Activated CD4-positive, alpha-beta T cell treated with anti-CD3 and anti-CD28 coated beads, Interleukin-2, amount 50 U/mL, for 48 hours (primary cell): ENCODE measurements at regions not wholly inside any gene's neighbourhood (a gene's known extent, or its start where the extent isn't known, plus 50 kb on each side); places are given as distances from the start of the nearest gene placed in this dataset.
A peak's percentile ranks its signal among the peaks of the same experiment; 100 is the strongest.
"Not testable (repeated sequence)": the region's sequence is repeated elsewhere in the genome, so short reads cannot be mapped to it uniquely, and the experiment has no call there.

ENCODE experiments used
- DNase-seq, 2 experiments: peaks; one replicate each; pipeline ENCODE4 v3.0.0-alpha.2; 2020

GRCh38 chrX:23458957-23459356 lies 124.3 kb downstream of the PTCHD1 start:
- DNase-seq = not testable (repeated sequence)

GRCh38 chrX:23465105-23465791 lies 130.6 kb downstream of the PTCHD1 start:
- no peak for DNase-seq

- DNase-seq = no peak
Observed at GRCh38 chrX:23465985-23466384, 131.3 kb downstream of the PTCHD1 start.

GRCh38 chrX:23478056-23478455 lies 143.4 kb downstream of the PTCHD1 start:
- no peak for DNase-seq

GRCh38 chrX:23478561-23478960 lies 143.9 kb downstream of the PTCHD1 start:
- no peak for DNase-seq

GRCh38 chrX:23482561-23482960 lies 147.9 kb downstream of the PTCHD1 start:
- DNase-seq = no peak

GRCh38 chrX:23483396-23483795 lies 148.7 kb downstream of the PTCHD1 start:
- no peak for DNase-seq

- peak in 1 of 2 experiments; percentile 2 for DNase-seq
Observed at GRCh38 chrX:23493941-23494374, 159.3 kb downstream of the PTCHD1 start.

- DNase-seq = no peak
Observed at GRCh38 chrX:23494741-23495140, 160.1 kb downstream of the PTCHD1 start.

- DNase-seq = no peak
Observed at GRCh38 chrX:23497919-23498318, 163.3 kb downstream of the PTCHD1 start.

- no peak for DNase-seq
Observed at GRCh38 chrX:23501974-23502373, 165.3 kb upstream of the PRDX4 start.

GRCh38 chrX:23503835-23504539 lies 163.3 kb upstream of the PRDX4 start:
- no peak for DNase-seq

- no peak for DNase-seq
Observed at GRCh38 chrX:23504540-23504884, 162.8 kb upstream of the PRDX4 start.

GRCh38 chrX:23504895-23505294 lies 162.4 kb upstream of the PRDX4 start:
- DNase-seq = no peak

- DNase-seq = no peak
Observed at GRCh38 chrX:23505531-23506303, 161.6 kb upstream of the PRDX4 start.

GRCh38 chrX:23509256-23509655 lies 158.0 kb upstream of the PRDX4 start:
- DNase-seq = no peak

GRCh38 chrX:23511793-23512192 lies 155.5 kb upstream of the PRDX4 start:
- DNase-seq = no peak

GRCh38 chrX:23513121-23513520 lies 154.2 kb upstream of the PRDX4 start:
- DNase-seq = no peak

- DNase-seq = no peak
Observed at GRCh38 chrX:23514082-23514481, 153.2 kb upstream of the PRDX4 start.

- no peak for DNase-seq
Observed at GRCh38 chrX:23515028-23515427, 152.3 kb upstream of the PRDX4 start.

GRCh38 chrX:23523026-23523657 lies 144.2 kb upstream of the PRDX4 start:
- DNase-seq = not testable (repeated sequence)

- no peak for DNase-seq
Observed at GRCh38 chrX:23524467-23524866, 142.8 kb upstream of the PRDX4 start.

GRCh38 chrX:23525531-23525930 lies 141.8 kb upstream of the PRDX4 start:
- DNase-seq = no peak
